Stimulated activated naive CD4-positive, alpha-beta T cell (primary cell): ENCODE measurements at regions not wholly inside any gene's neighbourhood (a gene's known extent, or its start where the extent isn't known, plus 50 kb on each side); places are given as distances from the start of the nearest gene placed in this dataset.
"Not testable (repeated sequence)": the region's sequence is repeated elsewhere in the genome, so short reads cannot be mapped to it uniquely, and the experiment has no call there.

Source experiments
- DNase-seq, 6 experiments: peaks; one replicate each; lab custom pipeline; 2025; lab: John Stamatoyannopoulos, UW

- DNase-seq: no peak
Observed at GRCh38 chrX:35617836-35618235, 180.3 kb upstream of the MAGEB16 start.

GRCh38 chrX:35622040-35622439, 176.1 kb upstream of the MAGEB16 start:
- no peak for DNase-seq

GRCh38 chrX:35622601-35623000, 175.5 kb upstream of the MAGEB16 start:
- DNase-seq: no peak

- no peak for DNase-seq
Observed at GRCh38 chrX:35625714-35626113, 172.4 kb upstream of the MAGEB16 start.

GRCh38 chrX:35626124-35626523, 172.0 kb upstream of the MAGEB16 start:
- DNase-seq: no peak

- DNase-seq: not testable (repeated sequence)
Observed at GRCh38 chrX:35635971-35636370, 162.2 kb upstream of the MAGEB16 start.

GRCh38 chrX:35664833-35665232, 133.3 kb upstream of the MAGEB16 start:
- no peak for DNase-seq

GRCh38 chrX:35665311-35665710, 132.8 kb upstream of the MAGEB16 start:
- no peak for DNase-seq

GRCh38 chrX:35670889-35671288, 127.3 kb upstream of the MAGEB16 start:
- no peak for DNase-seq

GRCh38 chrX:35675151-35675550, 123.0 kb upstream of the MAGEB16 start:
- DNase-seq: no peak

- DNase-seq: no peak
Observed at GRCh38 chrX:35680940-35681346, 117.2 kb upstream of the MAGEB16 start.

GRCh38 chrX:35682476-35682875, 115.7 kb upstream of the MAGEB16 start:
- no peak for DNase-seq

- DNase-seq: no peak
Observed at GRCh38 chrX:35696760-35697234, 101.3 kb upstream of the MAGEB16 start.

GRCh38 chrX:35699642-35700041, 98.5 kb upstream of the MAGEB16 start:
- DNase-seq: no peak

GRCh38 chrX:35700121-35700520, 98.0 kb upstream of the MAGEB16 start:
- DNase-seq: no peak

GRCh38 chrX:35711281-35711680, 86.9 kb upstream of the MAGEB16 start:
- DNase-seq: no peak

- DNase-seq: no peak
Observed at GRCh38 chrX:35722128-35722527, 76.0 kb upstream of the MAGEB16 start.

- no peak for DNase-seq
Observed at GRCh38 chrX:35726176-35726575, 72.0 kb upstream of the MAGEB16 start.

- DNase-seq: no peak
Observed at GRCh38 chrX:35728481-35728880, 69.7 kb upstream of the MAGEB16 start.

GRCh38 chrX:35733879-35734278, 64.3 kb upstream of the MAGEB16 start:
- no peak for DNase-seq

- no peak for DNase-seq
Observed at GRCh38 chrX:35741142-35741541, 57.0 kb upstream of the MAGEB16 start.

- no peak for DNase-seq
Observed at GRCh38 chrX:35743331-35743730, 54.8 kb upstream of the MAGEB16 start.
